ENCODE measurements at regions not wholly inside any gene's neighbourhood (a gene's known extent, or its start where the extent isn't known, plus 50 kb on each side); places are given as distances from the start of the nearest gene placed in this dataset.
"Not testable (repeated sequence)": the region's sequence is repeated elsewhere in the genome, so short reads cannot be mapped to it uniquely, and the experiment has no call there.

GRCh38 chr10:60476451-60476850 lies 86.8 kb upstream of the ANK3 start:
- Histone ChIP-seq H3K36me3 (replicated peaks in 1 of 2) (no peaks in the 10 kb centered on the region), H3K27ac (no peak overlapping the region), H3K4me1 (replicated peaks in 1 of 2) (no peaks in the 10 kb centered on the region), H3K9me3 (replicated peaks in 1 of 3) (no peaks in the 10 kb centered on the region), H3K4me3 (no peak overlapping the region), H3K27me3 (no peaks in the 10 kb centered on the region)
- DNase-seq: no peak
- TF ChIP-seq POLR2A (IDR thresholded peaks at IDR 0.05) (no peak), CTCF (IDR thresholded peaks at IDR 0.05) (no peak)
- 88 to 93% (median 90%) methylated on average over 2 of the region's 2 CpGs for WGBS, 4 donors
- intact Hi-C loops (cut with DNase I): no loop called here

GRCh38 chr10:60473557-60473956 lies 83.9 kb upstream of the ANK3 start:
- intact Hi-C loops (cut with DNase I): no loop called here
- DNase-seq: no peak
- Histone ChIP-seq H3K36me3 (replicated peaks in 1 of 2) (no peaks in the 10 kb centered on the region), H3K4me1 (replicated peaks in 1 of 2) (no peaks in the 10 kb centered on the region), H3K4me3 (no peak overlapping the region), H3K27me3 (no peaks in the 10 kb centered on the region), H3K27ac (no peak overlapping the region), H3K9me3 (replicated peaks in 1 of 3) (no peaks in the 10 kb centered on the region)
- TF ChIP-seq CTCF (IDR thresholded peaks at IDR 0.05) (no peak), POLR2A (IDR thresholded peaks at IDR 0.05) (no peak)
- 67 to 92% (median 81%) methylated on average over 2 of the region's 2 CpGs for WGBS, 4 donors

- intact Hi-C loops (cut with DNase I): no loop called here
- no peak for DNase-seq
- H3K27me3 ChIP-seq: no peaks in the 10 kb centered on the region
- TF ChIP-seq POLR2A (IDR thresholded peaks at IDR 0.05) (no peak), CTCF (IDR thresholded peaks at IDR 0.05) (no peak)
- no peaks in the 10 kb centered on the region for H3K36me3 ChIP-seq (replicated peaks in 1 of 2)
- no peak overlapping the region for H3K27ac ChIP-seq
- no peaks in the 10 kb centered on the region for H3K4me1 ChIP-seq (replicated peaks in 1 of 2)
- no peak overlapping the region for H3K4me3 ChIP-seq
- WGBS, 4 donors: 93 to 95% (median 94%) methylated on average over 5 of the region's 5 CpGs
- H3K9me3 ChIP-seq (replicated peaks in 1 of 3): no peaks in the 10 kb centered on the region
Observed at GRCh38 chr10:60470091-60470490, 80.4 kb upstream of the ANK3 start.

- H3K36me3 ChIP-seq (replicated peaks in 1 of 2); H3K27me3 ChIP-seq; H3K4me1 ChIP-seq (replicated peaks in 1 of 2); H3K27ac ChIP-seq; H3K4me3 ChIP-seq; intact Hi-C loops (cut with DNase I); H3K9me3 ChIP-seq (replicated peaks in 1 of 3); DNase-seq: not testable (repeated sequence)
Observed at GRCh38 chr10:60469147-60469546, 79.5 kb upstream of the ANK3 start.

- no peak for DNase-seq
- Histone ChIP-seq H3K9me3 (replicated peaks in 1 of 3) (no peaks in the 10 kb centered on the region), H3K4me1 (replicated peaks in 1 of 2) (no peaks in the 10 kb centered on the region), H3K36me3 (replicated peaks in 1 of 2) (no peaks in the 10 kb centered on the region), H3K4me3 (no peak overlapping the region), H3K27ac (no peak overlapping the region), H3K27me3 (no peaks in the 10 kb centered on the region)
- WGBS, 4 donors: 71 to 77% (median 74%) methylated on average over 3 of the region's 3 CpGs
- TF ChIP-seq POLR2A (IDR thresholded peaks at IDR 0.05) (no peak), CTCF (IDR thresholded peaks at IDR 0.05) (no peak)
- intact Hi-C loops (cut with DNase I): no loop called here
Observed at GRCh38 chr10:60467202-60467546, 77.5 kb upstream of the ANK3 start.

Data from adrenal gland (tissue), 9 donors.